Limb (tissue), 2 donors: ENCODE measurements at regions not wholly inside any gene's neighbourhood (a gene's known extent, or its start where the extent isn't known, plus 50 kb on each side); places are given as distances from the start of the nearest gene placed in this dataset.
"Not testable (repeated sequence)": the region's sequence is repeated elsewhere in the genome, so short reads cannot be mapped to it uniquely, and the experiment has no call there.

Experiments
- DNase-seq, 2 donors: peaks; one replicate each; pipeline ENCODE4 v3.0.0-alpha.2; 2016; ENCODE audit errors: extremely low spot score in 2 of 2

DNA sequence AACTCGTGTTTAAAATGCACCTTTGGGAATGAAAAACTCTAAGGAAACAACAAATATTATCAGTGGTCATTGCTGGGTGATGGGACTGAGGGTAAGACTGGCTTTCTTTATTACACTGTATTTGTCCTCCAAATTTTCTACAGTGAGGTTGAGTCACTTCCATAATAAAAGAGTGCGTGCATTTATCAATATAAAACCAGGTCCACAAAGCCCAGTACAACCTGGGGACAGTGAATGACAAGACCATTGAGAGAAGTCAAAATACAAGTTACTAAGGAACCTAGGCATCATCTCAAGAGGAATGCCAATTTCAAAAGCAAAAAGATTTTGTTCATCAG lies 76.4 kb downstream of the MAGED4 start:
- DNase-seq, result no peak

DNA sequence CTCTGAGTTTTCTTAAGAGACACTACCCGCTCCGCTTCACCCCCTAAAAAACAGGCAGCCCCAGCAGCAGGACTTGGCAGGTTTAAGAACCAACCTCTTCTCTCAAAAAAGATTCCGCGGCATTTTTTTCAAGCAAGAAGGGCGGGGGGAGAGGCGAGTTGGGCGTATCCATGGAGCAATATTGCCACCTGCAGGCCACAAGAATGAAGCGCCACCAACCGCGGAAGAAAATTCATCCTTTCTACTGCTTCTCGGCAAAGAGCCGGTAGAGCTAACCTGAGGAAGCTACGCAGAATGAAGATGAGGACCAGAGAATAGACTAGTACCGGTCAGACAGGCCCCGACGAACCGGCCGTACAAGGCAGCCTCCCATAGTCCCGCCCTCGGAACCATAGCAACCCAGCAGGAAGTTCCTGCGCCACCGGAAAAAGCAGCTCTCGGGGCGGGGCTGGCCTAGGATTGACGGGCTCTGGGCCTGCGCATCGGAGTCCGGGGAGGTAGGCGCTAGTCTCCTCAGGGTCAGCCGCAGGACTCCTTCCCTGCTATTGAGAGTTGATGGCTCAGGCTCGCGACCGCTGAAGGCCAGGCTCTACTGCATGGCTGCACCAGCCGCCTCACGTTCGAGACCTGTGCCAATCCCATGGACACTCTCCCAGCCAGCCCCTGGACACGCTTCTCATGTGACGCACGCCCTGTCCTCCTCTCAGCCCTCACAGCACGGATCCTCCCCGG lies 76.9 kb downstream of the MAGED4 start:
- peak; percentile 80 to 90 for DNase-seq

DNA sequence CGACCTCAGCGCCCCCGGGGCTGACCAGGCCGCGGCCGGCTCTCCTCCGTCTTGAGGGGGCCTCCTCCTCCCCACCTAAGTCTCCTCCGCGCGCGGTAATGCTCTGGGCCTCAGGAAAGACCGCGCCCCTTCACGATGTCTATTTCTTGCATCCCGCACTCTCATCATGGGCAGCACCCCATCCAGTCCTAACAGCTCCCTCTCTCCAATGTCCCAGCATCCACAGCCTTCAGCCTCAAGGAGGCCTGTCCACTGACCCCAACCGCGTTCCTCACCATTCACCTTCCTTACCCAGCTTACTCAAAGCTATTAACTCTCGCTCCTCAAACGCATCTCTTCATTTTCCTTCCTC lies 77.5 kb downstream of the MAGED4 start:
- DNase-seq, result peak in 1 of 2 donors; percentile 1

DNA sequence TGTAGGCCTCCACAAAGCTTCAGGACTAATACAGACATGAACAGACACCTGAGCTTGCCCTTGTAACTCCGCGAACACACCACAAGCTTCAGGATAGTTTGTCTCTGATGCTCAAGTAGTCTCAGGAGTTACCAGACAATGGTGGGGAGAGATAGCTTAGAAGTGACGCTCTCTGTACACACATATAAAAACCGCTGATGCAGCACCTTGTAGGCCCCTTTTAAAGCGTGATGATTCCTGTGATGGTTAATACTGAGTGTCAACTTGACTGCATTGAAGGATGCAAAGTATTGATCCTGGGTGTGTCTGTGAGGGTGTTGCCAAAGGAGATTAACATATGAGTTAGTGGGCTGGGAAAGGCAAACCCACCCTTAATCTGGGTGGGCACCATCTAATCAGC lies 78.7 kb downstream of the MAGED4 start:
- DNase-seq, result no peak

DNA sequence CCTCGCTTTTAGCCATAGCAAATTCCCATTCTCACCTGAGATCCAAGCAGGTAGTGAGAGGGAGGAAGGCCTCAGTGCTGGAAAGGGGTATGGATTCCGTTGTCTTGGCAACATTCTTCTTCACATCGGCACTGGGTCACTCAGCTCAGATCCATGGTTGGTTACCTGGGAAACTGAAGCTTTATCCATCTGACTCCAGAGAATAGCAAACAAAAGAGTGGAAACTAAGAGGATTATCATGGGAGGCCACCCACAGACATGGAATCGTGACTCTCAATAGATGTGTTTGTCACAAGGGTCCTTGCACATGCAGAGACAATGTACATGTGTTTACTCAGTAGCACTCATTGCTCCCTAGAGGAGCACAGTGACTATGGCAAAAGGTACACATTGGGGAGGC lies 81.0 kb downstream of the MAGED4 start:
- no peak for DNase-seq

DNA sequence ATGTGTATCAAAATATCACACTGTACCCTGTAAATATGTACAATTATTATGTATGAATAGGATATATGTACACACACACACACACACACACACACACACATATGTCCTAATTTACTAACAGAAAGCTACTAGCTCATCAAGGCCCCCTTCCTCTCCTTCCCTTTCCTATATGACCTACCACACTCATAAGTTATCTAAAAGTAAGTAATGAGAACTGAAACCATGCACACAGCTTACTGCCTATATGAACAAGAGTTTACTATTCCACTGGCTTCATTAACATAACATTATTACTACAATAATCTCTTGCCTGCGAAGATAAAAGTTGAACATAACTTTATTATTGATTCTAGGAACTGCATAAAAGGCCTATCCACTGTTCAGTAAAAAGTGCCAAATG lies 83.8 kb downstream of the MAGED4 start:
- DNase-seq, result not testable (repeated sequence)

DNA sequence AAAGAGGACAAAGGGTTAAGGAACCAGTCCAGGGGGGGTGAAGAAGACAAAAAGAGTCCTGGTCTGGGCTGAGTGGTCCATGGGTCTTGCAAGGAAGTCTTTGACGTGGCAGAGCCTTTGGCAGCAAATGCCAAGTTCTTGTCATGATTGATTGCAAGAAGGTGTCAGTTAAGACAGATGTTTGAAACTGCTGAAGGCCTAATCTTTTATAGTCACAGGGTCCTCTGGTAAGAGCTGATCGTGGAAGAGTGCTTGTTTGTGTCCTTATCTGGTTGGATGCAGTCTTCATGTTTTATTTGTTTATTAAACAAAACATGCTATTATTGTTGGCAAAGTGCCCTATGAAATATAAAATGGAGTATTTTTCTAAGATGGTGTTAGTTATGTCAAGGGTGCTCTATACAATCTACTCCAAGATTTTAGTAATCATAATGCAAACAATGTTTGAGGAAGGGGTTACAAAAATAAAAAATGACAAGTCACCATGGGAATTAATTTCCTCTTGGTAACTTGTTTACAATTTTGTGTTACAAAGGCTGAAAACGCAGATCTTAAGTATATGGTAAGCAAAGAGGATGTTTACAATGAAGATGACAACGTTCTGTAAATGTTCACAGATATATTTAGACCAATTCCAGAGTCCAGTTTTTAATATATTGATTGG lies 85.9 kb downstream of the MAGED4 start:
- no peak for DNase-seq

DNA sequence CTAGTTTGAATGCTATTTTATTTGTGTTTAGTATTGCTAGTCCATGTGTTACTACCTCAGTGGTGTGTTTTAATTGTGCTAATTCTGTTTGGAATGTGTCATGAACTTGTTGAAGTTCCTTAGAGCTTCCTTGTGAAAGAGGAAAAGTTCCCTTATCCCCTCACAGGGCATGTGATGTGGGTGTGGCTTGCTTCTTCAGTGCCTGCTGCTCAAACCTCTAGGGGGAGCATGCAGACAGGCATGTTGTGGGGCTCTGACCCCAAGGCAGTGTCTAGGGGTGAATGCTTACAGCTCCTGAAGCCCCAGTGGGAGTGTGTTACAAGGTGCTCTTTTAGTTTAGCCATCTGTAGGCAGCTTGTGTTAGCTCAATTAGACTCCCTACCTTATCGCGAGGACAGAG lies 86.5 kb downstream of the MAGED4 start:
- no peak for DNase-seq

DNA sequence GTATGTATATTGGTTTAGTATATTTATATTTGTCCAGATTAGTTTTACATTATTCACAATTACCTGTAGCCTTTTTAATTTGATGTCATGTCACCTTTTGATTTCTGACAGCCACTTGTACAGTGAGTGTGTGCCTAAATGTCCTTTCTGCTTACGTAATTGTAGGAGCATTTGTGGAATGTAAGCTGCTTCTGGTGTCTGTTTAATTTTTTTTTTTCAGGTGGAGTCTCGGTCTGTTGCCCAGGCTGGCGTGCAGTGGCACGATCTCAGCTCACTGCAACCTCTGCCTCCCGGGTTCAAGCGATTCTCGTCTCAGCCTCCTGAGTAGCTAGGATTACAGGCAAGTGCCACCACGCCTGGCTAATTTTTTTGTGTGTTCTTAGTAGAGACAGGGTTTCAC lies 91.2 kb upstream of the XAGE2 start:
- no peak for DNase-seq

DNA sequence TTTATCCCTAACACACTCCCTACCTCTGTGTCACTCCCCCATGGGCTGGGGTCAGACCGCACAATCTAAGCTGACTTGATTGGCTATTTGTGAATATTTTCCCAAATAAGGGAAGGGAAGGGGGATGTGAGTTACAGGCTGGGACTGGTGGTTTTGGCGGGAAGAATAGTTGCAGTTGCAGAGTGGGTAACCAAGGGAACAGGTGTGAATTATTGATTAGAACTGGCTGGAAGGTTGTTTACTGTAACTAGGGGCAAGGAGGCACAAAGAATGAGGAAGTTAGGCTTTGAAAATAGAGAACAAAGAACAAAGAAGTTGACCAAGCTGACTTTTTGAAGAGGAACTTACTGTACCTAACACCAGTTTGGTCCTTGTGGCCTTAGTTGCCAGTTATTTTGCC lies 88.0 kb upstream of the XAGE2 start:
- DNase-seq, result no peak

DNA sequence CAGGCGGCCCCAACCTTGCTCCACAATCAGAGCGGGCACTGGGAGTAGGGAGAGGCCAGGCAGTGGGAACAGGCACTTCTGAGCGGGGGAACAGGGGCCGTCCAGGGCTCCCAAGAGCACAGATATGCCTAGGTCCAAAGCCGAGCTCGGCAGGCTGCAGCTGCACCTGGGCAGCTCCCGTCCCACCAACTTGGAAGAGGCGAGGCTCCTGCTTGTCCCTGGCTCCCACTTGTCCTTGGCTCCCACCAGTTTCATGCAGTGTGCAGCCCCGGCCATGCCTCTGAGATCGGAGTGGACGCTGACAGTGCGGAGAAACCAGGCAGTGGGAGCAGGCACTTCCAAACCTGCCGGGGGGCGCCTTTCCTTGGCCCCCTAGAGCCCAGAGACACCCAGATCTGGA lies 84.0 kb upstream of the XAGE2 start:
- DNase-seq, result no peak

DNA sequence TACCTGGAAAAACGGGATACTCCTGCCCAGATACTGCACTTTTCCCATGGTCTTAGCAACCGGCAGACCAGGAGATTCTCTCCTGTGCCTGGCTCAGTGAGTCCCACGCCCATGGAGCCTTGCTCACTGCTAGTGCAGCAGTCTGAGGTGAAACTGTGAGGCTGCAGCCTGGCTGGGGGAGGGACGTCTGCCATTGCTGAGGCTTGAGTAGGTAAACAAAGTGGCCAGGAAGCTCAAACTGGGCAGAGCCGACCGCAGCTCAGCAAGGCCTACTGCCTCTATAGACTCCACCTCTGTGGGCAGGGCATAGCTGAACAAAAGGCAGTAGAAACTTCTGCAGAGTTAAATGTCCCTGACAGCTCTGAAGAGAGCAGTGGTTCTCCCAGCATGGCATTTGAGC lies 69.9 kb upstream of the XAGE2 start:
- DNase-seq, result not testable (repeated sequence)

DNA sequence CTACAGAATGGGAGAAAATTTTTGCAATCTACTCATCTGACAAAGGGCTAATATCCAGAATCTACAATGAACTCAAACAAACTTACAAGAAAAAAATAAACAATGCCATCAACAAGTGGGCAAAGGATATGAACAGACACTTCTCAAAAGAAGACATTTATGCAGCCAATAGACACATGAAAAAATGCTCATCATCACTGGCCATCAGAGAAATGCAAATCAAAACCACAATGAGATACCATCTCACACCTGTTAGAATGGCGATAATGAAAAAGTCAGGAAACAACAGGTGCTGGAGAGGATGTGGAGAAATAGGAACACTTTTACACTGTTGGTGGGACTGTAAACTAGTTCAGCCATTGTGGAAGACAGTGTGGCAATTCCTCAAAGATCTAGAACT lies 60.3 kb upstream of the XAGE2 start:
- not testable (repeated sequence) for DNase-seq
